Medulla oblongata (tissue), 1 donor: ENCODE measurements at regions not wholly inside any gene's neighbourhood (a gene's known extent, or its start where the extent isn't known, plus 50 kb on each side); places are given as distances from the start of the nearest gene placed in this dataset.
"Not testable (repeated sequence)": the region's sequence is repeated elsewhere in the genome, so short reads cannot be mapped to it uniquely, and the experiment has no call there.

ENCODE experiments used
- DNase-seq: peaks from one replicate; pipeline ENCODE4 v3.0.0-alpha.2; 2015; ENCODE audit errors: extremely low spot score

DNA sequence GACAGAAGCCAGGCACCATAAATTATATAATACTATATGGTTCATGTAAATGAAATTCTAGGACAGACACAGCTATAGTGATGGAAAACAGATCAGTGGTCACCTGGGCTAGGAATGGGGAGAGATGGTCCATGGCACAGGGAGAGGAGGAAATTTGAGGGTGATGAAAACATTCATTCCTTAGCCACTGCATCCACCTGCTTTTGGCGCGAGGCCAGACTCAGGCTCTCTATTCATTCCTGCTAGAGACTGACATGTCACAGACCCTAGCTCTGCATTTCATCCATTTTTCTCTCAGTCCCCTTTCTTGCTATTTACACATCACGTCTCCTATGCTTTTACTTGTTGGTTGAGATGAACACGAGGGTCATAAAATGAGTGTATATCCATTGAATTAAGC is 628.3 kb upstream of the SLC10A2 start:
- no peak for DNase-seq

DNA sequence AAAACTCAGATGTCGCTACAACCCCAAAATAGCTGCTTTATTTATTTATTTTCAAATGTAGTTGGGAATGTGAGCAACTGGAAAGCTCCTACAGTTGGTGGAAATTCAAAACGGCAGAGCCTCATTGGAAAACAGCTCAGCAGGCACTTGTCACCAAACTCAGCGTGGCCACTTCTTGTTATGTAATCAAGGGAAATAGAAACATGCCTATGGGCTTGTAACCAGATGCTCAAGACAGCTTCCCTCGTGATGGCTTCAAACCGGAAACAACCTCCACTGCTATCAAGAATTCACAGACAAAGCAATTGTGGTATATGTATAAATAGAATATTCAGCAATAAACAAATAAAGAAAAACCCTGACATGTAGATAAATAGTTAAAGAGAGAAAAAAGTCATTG is 627.8 kb upstream of the SLC10A2 start:
- DNase-seq: no peak

DNA sequence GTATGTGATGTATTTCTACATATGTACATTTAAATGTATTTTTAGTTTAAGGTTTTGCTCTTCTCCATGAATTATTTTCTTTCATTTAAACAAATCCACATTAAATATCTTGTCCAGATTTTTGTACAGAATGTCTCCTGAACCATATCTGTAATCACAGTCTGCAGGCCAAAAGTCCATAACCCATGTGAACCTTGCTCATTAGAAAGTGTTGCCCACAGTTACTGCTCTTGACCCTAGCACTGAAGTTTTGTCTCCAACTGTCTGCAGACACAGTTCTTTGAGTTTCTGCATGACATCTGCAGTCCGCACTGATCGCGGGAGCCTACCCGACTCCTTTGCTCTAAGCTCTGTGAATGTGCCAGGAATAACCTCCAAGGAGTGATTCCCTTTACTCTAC is 626.2 kb upstream of the SLC10A2 start:
- DNase-seq: no peak

DNA sequence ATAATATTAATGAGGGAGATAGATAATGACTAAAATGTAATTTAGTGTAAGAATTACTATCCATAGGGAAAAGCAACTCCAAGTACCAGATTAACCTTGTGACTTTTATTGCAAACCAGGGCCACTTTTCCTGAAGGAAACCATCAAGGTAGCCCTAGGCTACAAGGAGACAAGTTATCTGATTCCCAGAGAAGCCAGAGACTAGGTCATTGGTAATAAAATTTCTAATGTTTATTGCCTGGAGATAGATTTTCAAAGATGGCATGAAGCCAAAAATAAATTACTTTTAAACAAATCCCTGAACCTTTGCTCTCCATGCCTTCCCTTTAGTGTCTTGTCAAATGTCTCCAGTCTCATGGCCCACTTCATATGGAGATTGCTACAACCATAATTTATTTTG is 610.1 kb upstream of the SLC10A2 start:
- no peak for DNase-seq

DNA sequence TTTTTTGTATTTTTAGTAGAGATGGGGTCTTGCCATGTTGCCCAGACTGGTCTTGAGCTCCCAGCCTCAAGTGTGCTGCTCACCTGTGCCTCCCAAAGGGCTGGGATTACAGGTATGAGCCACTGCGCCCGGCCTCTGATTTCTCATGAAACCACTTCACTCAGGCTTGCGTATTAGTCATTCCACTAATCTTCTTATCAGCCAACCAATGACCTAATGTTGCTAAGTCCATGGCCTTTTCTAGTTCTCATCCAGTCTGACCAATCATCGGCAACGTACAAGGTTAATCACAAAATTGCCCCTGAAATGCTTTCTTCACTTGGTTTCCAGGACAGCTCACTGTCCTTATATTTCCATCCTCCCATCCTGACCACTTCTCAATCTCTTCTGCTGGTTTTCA is 605.3 kb upstream of the SLC10A2 start:
- no peak for DNase-seq

DNA sequence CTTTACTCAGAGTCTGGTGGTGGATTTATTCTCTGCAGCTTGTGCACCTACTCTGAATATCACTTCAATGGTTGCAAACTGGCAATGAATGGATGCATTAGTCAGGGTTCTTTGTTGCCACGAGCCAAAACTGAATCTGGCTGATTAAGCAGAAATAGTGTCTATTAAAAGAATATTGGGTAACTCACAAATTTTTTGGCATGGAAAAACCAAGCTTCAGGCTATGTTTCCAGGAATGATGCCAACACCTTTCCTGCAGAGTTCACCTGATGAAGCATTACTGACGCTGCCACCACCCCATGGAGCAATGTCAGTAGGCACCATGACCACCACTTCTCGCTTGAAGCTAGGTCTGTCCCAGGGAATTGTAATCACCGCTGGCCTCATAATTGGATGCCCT is 597.8 kb upstream of the SLC10A2 start:
- no peak for DNase-seq

DNA sequence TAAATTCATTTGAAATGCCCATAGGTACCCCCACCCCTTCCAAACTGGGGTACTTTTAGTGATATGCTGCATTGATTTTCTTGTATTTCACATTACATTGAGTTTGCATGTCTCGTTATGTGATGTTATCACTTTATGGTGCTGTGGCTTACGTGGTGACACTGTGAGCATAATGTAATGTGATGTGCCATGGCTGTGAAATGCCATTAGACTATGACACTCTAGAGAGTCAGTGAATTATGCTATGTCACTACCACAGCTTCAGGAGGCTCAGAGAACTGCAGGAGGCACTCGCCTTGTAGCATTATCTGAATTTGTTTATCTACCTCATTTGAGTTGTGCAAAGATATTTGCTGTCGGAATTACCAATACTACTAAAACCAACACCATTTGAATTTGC is 590.1 kb upstream of the SLC10A2 start:
- no peak for DNase-seq

DNA sequence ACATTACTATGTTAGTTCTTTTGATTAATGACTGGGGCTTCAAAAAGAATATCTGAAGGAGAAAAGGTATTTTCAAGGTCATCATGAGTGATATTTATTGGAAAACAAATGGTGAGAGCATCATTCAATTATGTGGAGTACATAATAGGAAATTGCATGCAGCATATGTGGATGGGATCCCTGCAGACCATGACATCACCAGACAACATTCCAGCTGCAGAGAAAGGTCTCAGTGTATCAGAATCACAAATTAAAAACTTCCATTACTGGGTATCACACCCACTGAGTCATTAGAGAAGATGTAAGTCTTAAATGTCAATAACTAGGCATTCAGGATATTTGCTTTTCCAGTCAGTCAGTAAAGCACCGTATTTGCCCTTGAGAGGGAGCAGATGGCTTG is 574.4 kb upstream of the SLC10A2 start:
- no peak for DNase-seq

DNA sequence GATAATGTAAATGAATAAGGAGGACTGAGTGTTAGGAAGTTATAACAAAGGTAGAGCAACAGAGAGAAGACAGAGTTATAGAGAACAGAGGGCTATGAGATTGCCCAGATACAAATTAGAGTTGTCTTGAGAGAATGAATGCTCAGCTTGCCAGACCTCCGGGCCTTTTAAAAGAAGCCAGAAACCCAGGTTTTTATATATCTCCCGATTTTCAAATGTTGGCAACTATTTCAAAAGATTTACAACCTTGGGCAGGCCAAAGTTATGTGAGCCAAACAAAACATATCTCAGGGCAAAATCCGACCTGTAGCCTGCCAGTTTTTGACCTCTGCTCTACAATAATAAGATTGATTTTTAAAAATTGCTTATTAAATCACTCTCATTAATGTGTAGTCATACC is 573.1 kb upstream of the SLC10A2 start:
- DNase-seq: no peak

DNA sequence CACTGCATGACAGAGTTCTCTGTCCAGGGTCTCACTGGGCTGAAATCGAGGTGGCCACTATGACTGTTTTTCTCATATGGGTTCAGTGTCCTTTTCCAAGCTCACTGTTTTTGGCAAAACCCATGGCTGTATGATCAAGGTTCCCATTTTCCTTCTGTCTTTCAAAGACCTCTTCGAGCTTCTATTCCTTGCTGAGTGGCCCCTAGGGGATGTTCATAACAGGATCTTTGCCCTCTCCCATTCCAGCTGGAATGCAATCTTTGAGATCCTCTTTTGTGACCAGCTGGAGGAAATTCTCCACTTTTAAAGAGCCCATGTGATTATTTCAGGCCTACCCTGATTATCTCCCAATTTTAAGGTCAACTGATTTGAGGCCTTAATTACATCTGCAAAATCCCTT is 572.5 kb upstream of the SLC10A2 start:
- no peak for DNase-seq

DNA sequence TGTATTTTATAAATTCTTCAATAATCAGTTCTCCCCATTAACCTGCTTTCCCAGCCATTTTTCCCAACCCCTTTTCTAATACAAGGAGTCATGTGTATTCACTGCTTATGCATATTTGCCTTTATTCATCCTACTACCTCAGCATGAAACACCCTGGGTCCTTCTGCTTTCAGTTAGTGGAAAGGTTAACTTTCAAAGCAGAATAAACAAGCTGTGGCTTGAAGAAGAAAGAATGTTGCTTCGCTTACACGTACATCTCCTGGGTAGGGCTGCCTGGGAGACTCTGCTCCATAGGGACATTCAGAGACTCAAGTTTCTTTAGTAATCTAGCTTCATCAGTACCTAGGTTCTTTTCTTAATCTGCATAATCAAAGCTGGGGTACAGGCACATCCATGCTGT is 567.8 kb upstream of the SLC10A2 start:
- DNase-seq: no peak

DNA sequence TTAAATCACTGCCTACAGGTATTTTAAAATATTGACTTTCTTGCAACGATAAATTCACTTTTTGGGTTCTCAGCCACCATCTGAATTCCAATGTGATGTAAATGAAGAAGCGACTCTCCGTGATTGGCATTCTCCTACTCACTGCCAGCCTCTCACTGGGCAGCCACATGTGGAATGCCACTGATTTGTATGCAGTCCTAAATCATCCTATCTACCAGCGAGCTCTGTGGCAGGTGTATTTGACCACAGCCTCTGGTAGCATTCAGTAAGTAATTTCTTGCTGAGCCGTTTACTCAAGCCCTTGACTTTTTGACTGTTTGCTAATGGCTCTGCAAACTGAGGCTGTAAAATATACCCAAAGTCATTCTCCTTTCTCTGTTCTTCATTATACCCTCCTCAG is 559.0 kb upstream of the SLC10A2 start:
- no peak for DNase-seq

DNA sequence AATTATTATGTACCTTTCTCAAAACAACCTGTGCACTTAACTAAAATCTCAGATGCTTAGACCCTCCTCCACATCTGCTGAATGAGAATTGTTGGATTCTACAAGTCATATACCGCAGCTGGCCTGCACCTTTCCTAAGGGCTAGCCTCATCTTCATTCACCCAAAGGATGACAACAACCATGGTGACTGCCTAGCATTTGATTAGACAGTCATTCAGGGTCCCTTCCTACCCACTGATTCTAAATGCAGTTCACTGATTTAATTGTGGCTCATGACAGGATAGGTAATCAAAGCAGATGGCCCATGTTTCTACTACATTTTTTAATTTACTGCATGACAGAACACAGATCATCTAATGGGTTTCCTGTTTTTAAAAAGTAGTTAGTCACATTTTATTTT is 551.9 kb upstream of the SLC10A2 start:
- no peak for DNase-seq

DNA sequence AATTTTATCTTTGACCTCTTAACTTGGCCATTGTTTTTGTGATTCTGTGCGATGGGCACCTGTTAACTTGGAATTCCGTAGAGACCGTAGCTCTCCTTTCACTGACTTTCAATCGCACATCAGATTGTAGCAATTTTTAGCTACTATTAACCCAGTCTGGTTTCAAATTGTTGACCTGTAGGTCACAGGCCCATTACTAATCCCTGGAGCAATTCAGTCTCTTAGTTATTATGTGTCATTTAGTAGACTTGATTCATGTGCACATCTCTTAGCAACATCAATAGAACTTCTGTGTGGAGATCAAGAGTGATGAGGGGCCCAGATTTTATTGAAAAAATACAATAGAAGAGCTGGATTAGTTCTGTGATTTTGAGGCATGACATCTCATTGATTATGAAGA is 549.6 kb upstream of the SLC10A2 start:
- DNase-seq: no peak

DNA sequence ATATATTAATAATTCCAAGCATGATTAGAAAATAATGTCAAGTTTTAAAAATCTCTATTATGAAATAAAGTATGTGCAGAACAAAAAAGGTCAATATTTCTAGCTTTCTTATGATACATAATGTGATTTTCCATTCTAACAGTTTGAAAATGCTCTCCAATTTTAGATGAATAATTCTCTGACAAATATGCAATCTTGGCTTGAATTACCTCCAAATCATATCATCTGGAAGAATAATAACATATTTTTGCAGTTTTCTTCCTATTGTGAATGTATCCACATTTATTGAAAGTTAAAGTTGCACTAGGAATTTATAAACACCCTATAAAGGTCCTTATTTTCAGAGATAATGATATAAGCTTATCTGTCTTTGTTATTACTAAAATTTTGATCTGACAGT is 548.5 kb upstream of the SLC10A2 start:
- no peak for DNase-seq

DNA sequence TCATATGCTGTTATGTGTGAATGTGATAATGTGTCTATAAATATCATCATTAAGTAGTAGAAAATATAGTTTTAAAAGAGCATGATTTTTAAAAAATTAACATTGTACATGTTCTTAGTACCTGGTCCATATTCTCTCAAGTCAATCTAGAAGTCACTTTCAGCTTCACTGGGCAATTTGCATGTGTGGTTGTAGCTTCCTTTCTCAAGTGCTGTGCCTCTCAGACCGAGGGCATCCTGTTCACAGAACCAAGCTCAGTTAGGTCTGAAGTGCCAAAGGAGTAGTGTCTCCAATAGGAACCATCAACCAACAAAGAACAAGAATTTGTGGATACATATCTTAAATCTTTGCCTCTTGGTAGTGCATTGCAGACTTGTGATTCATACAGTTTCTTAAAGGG is 541.8 kb upstream of the SLC10A2 start:
- DNase-seq: no peak

DNA sequence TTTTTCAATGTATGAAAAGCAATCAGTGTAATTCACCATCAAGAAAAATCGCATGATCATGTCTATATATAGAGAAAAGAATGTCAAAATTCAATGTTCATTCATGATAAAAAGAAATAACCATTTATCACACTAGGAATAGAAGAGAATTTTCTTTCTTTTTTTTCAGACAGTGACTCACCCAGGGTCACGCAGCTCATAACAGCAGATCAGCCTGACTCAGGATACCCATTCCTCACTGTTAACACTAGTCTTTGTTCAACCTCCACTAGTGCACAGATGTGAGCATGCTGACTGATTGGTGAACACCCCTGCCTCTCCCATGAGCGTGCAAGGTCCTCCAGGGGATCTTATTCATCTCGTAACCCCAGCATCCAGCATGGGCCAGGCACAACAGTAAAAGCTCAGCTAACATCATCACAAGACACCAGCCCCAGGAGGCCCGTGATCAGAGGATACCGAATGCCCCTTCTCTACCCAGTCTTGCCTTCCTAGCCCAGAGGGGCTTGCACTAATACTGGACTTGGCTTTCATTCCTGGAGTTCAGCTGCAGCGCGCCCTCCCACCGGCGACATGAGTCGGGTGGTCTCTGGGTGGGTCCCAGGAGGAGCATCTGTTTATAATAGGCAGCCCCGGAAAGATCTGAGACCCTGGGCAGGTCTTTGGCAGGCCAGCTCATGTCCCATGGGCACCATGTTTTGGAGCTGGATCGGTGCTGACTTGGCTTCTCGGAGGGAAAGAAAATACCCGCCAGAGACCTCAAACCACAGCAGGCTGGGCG is 539.5 kb upstream of the SLC10A2 start:
- no peak for DNase-seq

DNA sequence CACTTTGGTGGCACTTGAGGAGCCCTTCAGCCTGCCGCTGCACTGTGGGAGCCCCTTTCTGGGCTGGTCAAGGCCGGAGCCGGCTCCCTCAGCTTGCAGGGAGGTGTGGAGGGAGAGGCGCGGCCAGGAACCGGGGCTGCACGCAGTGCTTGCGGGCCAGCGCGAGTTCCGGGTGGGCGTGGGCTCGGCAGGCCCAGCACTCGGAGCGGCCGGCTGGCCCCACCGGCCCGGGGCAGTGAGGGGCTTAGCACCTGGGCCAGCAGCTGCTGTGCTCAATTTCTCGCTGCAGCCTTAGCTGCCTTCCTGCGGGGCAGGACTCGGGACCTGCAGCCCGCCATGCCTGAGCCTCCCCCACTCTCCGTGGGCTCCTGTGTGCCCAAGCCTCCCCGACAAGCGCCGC is 533.7 kb upstream of the SLC10A2 start:
- not testable (repeated sequence) for DNase-seq

DNA sequence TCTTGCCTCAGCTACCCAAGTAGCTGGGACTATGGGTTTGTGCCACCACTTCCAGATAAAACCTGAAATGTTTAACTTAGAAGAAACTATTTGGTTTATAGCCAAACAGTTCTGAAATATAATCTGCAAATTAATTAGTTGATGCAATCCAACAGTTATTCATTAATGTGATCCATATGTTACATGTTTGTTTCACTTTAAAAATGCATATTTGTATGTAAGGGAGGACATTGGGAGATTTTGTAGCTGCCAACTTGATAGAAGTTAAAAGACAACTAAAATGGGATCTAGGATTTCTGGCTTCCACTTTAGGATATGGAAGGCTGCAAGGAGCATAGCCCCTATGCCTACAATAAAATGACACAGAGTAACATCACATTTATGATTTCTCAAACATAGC is 532.5 kb upstream of the SLC10A2 start:
- no peak for DNase-seq

DNA sequence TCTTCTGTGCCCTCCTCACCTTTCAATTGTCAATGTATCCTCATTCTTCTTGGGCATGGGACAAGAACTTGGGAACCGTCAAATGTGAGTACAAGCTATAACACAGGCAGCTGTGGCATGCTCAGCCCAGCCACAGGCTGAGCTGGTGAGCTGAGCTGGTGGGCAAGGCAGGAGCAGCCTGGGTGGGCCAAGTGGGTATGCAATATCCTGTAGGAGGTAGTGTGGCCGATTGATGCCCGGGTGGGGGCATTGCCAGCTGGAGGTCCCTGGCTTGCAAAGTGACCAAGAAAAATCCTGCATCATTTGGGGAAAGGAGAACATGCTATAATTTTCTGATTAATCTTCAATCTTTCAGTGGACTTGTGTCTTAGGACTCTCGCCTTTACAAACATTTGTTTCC is 507.2 kb upstream of the SLC10A2 start:
- DNase-seq: no peak

DNA sequence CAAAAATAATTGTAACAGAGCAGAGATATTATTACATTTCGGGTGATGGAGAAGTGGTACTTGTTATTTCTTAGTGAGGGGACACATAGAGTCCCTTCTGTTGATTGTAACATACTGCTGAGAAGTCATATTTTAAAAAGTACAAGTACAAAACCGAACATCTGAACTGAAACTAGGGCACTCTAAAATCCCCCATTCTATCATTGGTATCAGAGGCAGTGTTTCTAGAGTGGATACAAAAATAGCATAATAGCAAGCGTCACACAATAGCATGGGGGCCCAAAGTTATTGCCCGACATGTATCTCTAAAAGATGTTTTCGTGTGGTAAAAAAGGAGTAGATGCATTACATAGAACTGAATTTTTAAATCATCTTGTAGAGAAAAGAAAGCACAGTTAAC is 502.1 kb upstream of the SLC10A2 start:
- no peak for DNase-seq

DNA sequence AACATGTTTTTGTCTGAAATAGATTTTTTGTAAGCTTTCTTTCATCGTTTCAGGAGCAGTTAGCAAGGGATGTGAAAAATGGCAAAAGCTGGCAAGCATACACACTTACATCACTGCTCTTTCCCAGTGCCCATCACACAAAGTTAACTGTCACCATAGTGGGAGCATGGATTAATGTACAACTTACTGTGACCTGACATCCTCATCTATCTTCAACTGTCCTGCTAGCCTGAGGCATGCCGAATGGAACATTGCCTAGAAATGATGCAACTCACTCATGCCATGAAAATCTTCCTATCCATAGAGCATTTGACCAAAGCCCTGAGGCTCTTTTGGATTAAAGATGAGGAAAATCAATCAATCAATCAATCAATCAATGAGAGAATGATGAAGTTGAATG is 491.7 kb upstream of the SLC10A2 start:
- no peak for DNase-seq

DNA sequence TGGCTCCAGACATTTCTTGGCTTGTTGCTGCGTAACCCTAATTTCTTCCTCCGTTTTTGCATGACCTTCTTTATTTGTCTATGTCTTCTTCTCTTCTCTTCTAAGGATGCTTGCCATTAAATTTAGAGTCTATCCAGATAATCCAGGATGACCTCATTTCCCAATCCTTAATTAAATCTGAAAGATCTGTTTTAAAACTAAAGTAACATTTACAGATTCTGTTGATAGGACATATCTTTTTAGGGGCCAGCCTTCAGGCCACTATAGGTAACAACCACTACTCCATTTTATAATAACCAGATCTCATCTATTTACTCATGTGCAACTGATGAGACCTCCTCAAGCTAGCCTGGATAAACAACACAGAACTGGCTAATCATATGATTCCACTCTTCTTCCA is 490.5 kb upstream of the SLC10A2 start:
- no peak for DNase-seq

DNA sequence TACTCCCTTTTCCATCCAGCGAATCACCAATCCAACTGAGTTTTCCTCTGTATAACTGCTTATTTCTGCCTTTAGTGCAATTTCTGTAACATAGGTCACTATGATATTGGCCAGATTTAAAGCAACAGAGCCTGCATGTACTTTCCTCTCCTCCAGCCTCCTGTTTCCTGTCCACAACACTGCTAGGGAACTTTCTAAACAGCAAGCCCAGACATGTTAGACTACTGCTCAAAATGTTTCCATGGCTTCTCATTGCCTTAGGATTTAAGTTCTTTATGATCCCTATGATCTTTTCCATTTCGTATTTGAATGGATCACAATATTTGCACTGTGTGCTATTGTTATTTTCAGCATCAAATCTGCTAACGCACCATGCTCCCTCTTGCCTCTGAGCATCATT is 481.7 kb upstream of the SLC10A2 start:
- no peak for DNase-seq
